ENCODE measurements at regions not wholly inside any gene's neighbourhood (a gene's known extent, or its start where the extent isn't known, plus 50 kb on each side); places are given as distances from the start of the nearest gene placed in this dataset.
"Not testable (repeated sequence)": the region's sequence is repeated elsewhere in the genome, so short reads cannot be mapped to it uniquely, and the experiment has no call there.

- TF ChIP-seq POLR2A, POLR2AphosphoS5, TAF1, POU2F2 (IDR thresholded peaks at IDR 0.05; ENCODE audit: low read depth, low read length): not testable (repeated sequence)
Observed at GRCh38 chr2:125422198-125422770, 1233.7 kb upstream of the GYPC start.
